Glutamatergic neuron (in vitro differentiated cells): ENCODE measurements at regions not wholly inside any gene's neighbourhood (a gene's known extent, or its start where the extent isn't known, plus 50 kb on each side); places are given as distances from the start of the nearest gene placed in this dataset.

Source experiments
- DNase-seq: peaks from one replicate; pipeline ENCODE4 v3.0.0; 2022
- H3K27ac Mint-ChIP-seq: one replicate; pipeline ENCODE4 v1.8.0; 2020; ENCODE audit warnings: mild to moderate bottlenecking, mixed read lengths, inconsistent platforms; ENCODE audit not compliant: unreplicated experiment
- H3K27me3 Mint-ChIP-seq: one replicate; pipeline ENCODE4 v1.8.0; 2020; ENCODE audit warnings: mild to moderate bottlenecking, moderate library complexity, mixed read lengths, inconsistent platforms; ENCODE audit not compliant: unreplicated experiment
- H3K36me3 Mint-ChIP-seq: one replicate; pipeline ENCODE4 v1.8.0; 2020; ENCODE audit warnings: mild to moderate bottlenecking, mixed read lengths, inconsistent platforms; ENCODE audit not compliant: unreplicated experiment
- H3K4me1 Mint-ChIP-seq: one replicate; pipeline ENCODE4 v1.8.0; 2020; ENCODE audit warnings: mild to moderate bottlenecking, low read depth, mixed read lengths, inconsistent platforms; ENCODE audit not compliant: unreplicated experiment
- H3K4me3 Mint-ChIP-seq: one replicate; pipeline ENCODE4 v1.8.0; 2020; ENCODE audit warnings: mild to moderate bottlenecking, mixed read lengths, inconsistent platforms; ENCODE audit not compliant: unreplicated experiment
- H3K9me3 Mint-ChIP-seq: one replicate; pipeline ENCODE4 v1.8.0; 2020; ENCODE audit warnings: mild to moderate bottlenecking, moderate library complexity, mixed read lengths, inconsistent platforms; ENCODE audit not compliant: unreplicated experiment
- CTCF ChIP-seq: fragments of 200-600 bp; sonication (generic); IDR thresholded peaks from one replicate; pipeline ENCODE4 v1.5.0; 2021; ENCODE audit not compliant: partially characterized antibody, unreplicated experiment

GRCh38 chr1:58154256-58154655, 392.3 kb downstream of the OMA1 start:
- Mint-ChIP-seq H3K4me1 (no peaks in the 10 kb centered on the region), H3K27ac (no peak overlapping the region), H3K4me3 (no peak overlapping the region), H3K9me3 (no peaks in the 10 kb centered on the region), H3K27me3 (no peaks in the 10 kb centered on the region), H3K36me3 (no peaks in the 10 kb centered on the region)
- DNase-seq = no peak
- TF ChIP-seq CTCF = no peak

GRCh38 chr1:58152697-58153096, 393.8 kb downstream of the OMA1 start:
- Mint-ChIP-seq H3K27ac (no peak overlapping the region), H3K4me1 (no peaks in the 10 kb centered on the region), H3K27me3 (no peaks in the 10 kb centered on the region), H3K36me3 (no peaks in the 10 kb centered on the region), H3K9me3 (no peaks in the 10 kb centered on the region), H3K4me3 (no peak overlapping the region)
- no peak for DNase-seq
- TF ChIP-seq CTCF = no peak

GRCh38 chr1:58149271-58149812, 397.2 kb downstream of the OMA1 start:
- Mint-ChIP-seq H3K9me3 (no peaks in the 10 kb centered on the region), H3K36me3 (no peaks in the 10 kb centered on the region), H3K4me1 (no peaks in the 10 kb centered on the region), H3K27ac (no peak overlapping the region), H3K27me3 (no peaks in the 10 kb centered on the region), H3K4me3 (no peak overlapping the region)
- DNase-seq = no peak
- no peak for TF ChIP-seq CTCF

GRCh38 chr1:58144698-58145270, 401.7 kb downstream of the OMA1 start:
- Mint-ChIP-seq H3K4me1 (no peaks in the 10 kb centered on the region), H3K27me3 (no peaks in the 10 kb centered on the region), H3K36me3 (no peaks in the 10 kb centered on the region), H3K4me3 (no peak overlapping the region), H3K27ac (no peak overlapping the region), H3K9me3 (no peaks in the 10 kb centered on the region)
- TF ChIP-seq CTCF = no peak
- no peak for DNase-seq

- Mint-ChIP-seq H3K4me1 (no peaks in the 10 kb centered on the region), H3K36me3 (no peaks in the 10 kb centered on the region), H3K9me3 (no peaks in the 10 kb centered on the region), H3K27me3 (no peaks in the 10 kb centered on the region), H3K4me3 (no peak overlapping the region), H3K27ac (no peak overlapping the region)
- DNase-seq = no peak
- TF ChIP-seq CTCF = no peak
Observed at GRCh38 chr1:58143972-58144697, 402.4 kb downstream of the OMA1 start.
